H1 (cell line): ENCODE measurements at regions not wholly inside any gene's neighbourhood (a gene's known extent, or its start where the extent isn't known, plus 50 kb on each side); places are given as distances from the start of the nearest gene placed in this dataset.

ENCODE experiments used
- BRCA1 ChIP-seq: IDR thresholded peaks from 2 replicates; pipeline ENCODE4 v1.6.1; 2012; ENCODE audit warnings: low read depth, low read length, improper control_type of control experiment
- CHD1 ChIP-seq: IDR thresholded peaks from 2 replicates; pipeline ENCODE4 v1.6.1; 2012; ENCODE audit warnings: low read depth, low read length, improper control_type of control experiment
- CHD7 ChIP-seq: fragments of 300-600 bp; sonication (generic); IDR thresholded peaks from 2 replicates; pipeline ENCODE4 v1.7.1; 2012; ENCODE audit warnings: low read length, moderate library complexity, mild to moderate bottlenecking, inconsistent platforms; ENCODE audit not compliant: insufficient replicate concordance
- CREB1 ChIP-seq: IDR thresholded peaks from 2 replicates; pipeline ENCODE4 v1.6.1; 2012; ENCODE audit warnings: inconsistent platforms
- CTCF ChIP-seq, 3 experiments: IDR thresholded peaks; 1 replicate in 2 of 3; 2 replicates in 1 of 3; pipeline versions ENCODE4 v1.5.1 to v1.6.1; 2011; ENCODE audit warnings: low read length in 3 of 3, mild to moderate bottlenecking in 3 of 3, inconsistent platforms in 2 of 3, low read depth in 1 of 3, moderate library complexity in 1 of 3; ENCODE audit not compliant: insufficient read depth in 1 of 3; ENCODE audit errors: control extremely low read depth in 1 of 3
- JUN ChIP-seq: IDR thresholded peaks from 2 replicates; pipeline ENCODE4 v1.6.1; 2011; ENCODE audit warnings: low read depth, mild to moderate bottlenecking, improper control_type of control experiment, low read length
- POU5F1 ChIP-seq: IDR thresholded peaks from 2 replicates; pipeline ENCODE4 v1.6.1; 2011; ENCODE audit warnings: low read depth, mild to moderate bottlenecking, low read length, moderate library complexity

- TF ChIP-seq CHD7 = no peak
- no peak for TF ChIP-seq JUN
- no peak for TF ChIP-seq CHD1
- no peak for TF ChIP-seq CREB1
- no peak for TF ChIP-seq BRCA1
- no peak for TF ChIP-seq CTCF (IDR thresholded peaks at IDR 0.05; ENCODE audit: control extremely low read depth in 1 of 3, insufficient read depth in 1 of 3, low read depth in 1 of 3, low read length in 3 of 3)
- TF ChIP-seq POU5F1 = no peak
- TF ChIP-seq, all 59 proteins: peak for 0
Observed at GRCh38 chr4:181525634-181526033, 717.6 kb upstream of the TENM3 start (continued).
